CD1c-positive myeloid dendritic cell (primary cell): ENCODE measurements at regions not wholly inside any gene's neighbourhood (a gene's known extent, or its start where the extent isn't known, plus 50 kb on each side); places are given as distances from the start of the nearest gene placed in this dataset.
"Not testable (repeated sequence)": the region's sequence is repeated elsewhere in the genome, so short reads cannot be mapped to it uniquely, and the experiment has no call there.

Experiments
- DNase-seq: peaks from one replicate; pipeline ENCODE4 v3.0.0-alpha.2; 2016; ENCODE audit errors: extremely low spot score

GRCh38 chr9:104195142-104195541 is 101.0 kb downstream of the SMC2 start:
- DNase-seq: not testable (repeated sequence)

- no peak for DNase-seq
Measured at GRCh38 chr9:104200456-104200994, 106.4 kb downstream of the SMC2 start.

GRCh38 chr9:104206766-104207165 is 112.7 kb downstream of the SMC2 start:
- DNase-seq: no peak

- DNase-seq: no peak
Measured at GRCh38 chr9:104209387-104209786, 115.3 kb downstream of the SMC2 start.

GRCh38 chr9:104227108-104227507 is 133.0 kb downstream of the SMC2 start:
- DNase-seq: no peak

GRCh38 chr9:104232781-104233341 is 138.8 kb downstream of the SMC2 start:
- no peak for DNase-seq

GRCh38 chr9:104233366-104233765 is 139.3 kb downstream of the SMC2 start:
- DNase-seq: no peak

GRCh38 chr9:104234632-104235337 is 140.7 kb downstream of the SMC2 start:
- DNase-seq: not testable (repeated sequence)

GRCh38 chr9:104235347-104236120 is 141.4 kb downstream of the SMC2 start:
- DNase-seq: not testable (repeated sequence)

GRCh38 chr9:104238668-104239067 is 144.6 kb downstream of the SMC2 start:
- no peak for DNase-seq

GRCh38 chr9:104240890-104241289 is 146.8 kb downstream of the SMC2 start:
- no peak for DNase-seq

GRCh38 chr9:104245925-104246324 is 151.8 kb downstream of the SMC2 start:
- DNase-seq: no peak

GRCh38 chr9:104247899-104248460 is 153.9 kb downstream of the SMC2 start:
- DNase-seq: no peak

GRCh38 chr9:104256031-104256695 is 162.1 kb downstream of the SMC2 start:
- DNase-seq: no peak

- no peak for DNase-seq
Measured at GRCh38 chr9:104256696-104257062, 162.6 kb downstream of the SMC2 start.

GRCh38 chr9:104258296-104259011 is 164.3 kb downstream of the SMC2 start:
- DNase-seq: no peak

GRCh38 chr9:104260004-104260403 is 165.9 kb downstream of the SMC2 start:
- no peak for DNase-seq

- no peak for DNase-seq
Measured at GRCh38 chr9:104263942-104264341, 169.8 kb downstream of the SMC2 start.

- DNase-seq: no peak
Measured at GRCh38 chr9:104264431-104264830, 170.3 kb downstream of the SMC2 start.

- no peak for DNase-seq
Measured at GRCh38 chr9:104269374-104269773, 175.3 kb downstream of the SMC2 start.
